HCT116 (cell line): ENCODE measurements at regions not wholly inside any gene's neighbourhood (a gene's known extent, or its start where the extent isn't known, plus 50 kb on each side); places are given as distances from the start of the nearest gene placed in this dataset.

ENCODE experiments used
- CTCF ChIP-seq, 3 experiments: fragments of 200-600 bp in 1 of 3; sonication (generic) in 1 of 3; IDR thresholded peaks in 2 of 3; conservative IDR thresholded peaks in 1 of 3; 2 replicates each; pipeline ENCODE4 v1.5.1; 2012 to 2017; ENCODE audit warnings: low read depth in 2 of 3, low read length in 2 of 3, antibody characterized with exemption in 1 of 3, borderline replicate concordance in 1 of 3, control low read depth in 1 of 3, mild to moderate bottlenecking in 1 of 3, mixed read lengths in 1 of 3, mixed run types in 1 of 3, moderate library complexity in 1 of 3; ENCODE audit not compliant: insufficient read depth in 1 of 3
- ELF1 ChIP-seq: IDR thresholded peaks from 2 replicates; pipeline ENCODE4 v1.6.1; 2012; ENCODE audit warnings: low read depth, borderline replicate concordance
- EZH2phosphoT487 ChIP-seq: fragments of 200-600 bp; IDR thresholded peaks from 2 replicates; pipeline ENCODE4 v1.6.1; 2018; ENCODE audit warnings: antibody characterized with exemption, borderline replicate concordance
- POLR2AphosphoS5 ChIP-seq: IDR thresholded peaks from 2 replicates; pipeline ENCODE4 v1.6.1; 2011; ENCODE audit warnings: mild to moderate bottlenecking, low read depth, low read length, moderate library complexity
- SP1 ChIP-seq: IDR thresholded peaks from 2 replicates; pipeline ENCODE4 v1.6.1; 2012; ENCODE audit warnings: low read depth
- SRF ChIP-seq: IDR thresholded peaks from 2 replicates; pipeline ENCODE4 v1.6.1; 2012; ENCODE audit warnings: low read depth

GRCh38 chr7:25032774-25033743 lies 53.1 kb upstream of the OSBPL3 start:
- TF ChIP-seq SP1 (no peak), EZH2phosphoT487 (no peak), ELF1 (no peak), CTCF (IDR thresholded peaks at IDR 0.05 in 2 of 3, conservative IDR thresholded peaks at IDR 0.05 in 1 of 3; ENCODE audit: borderline replicate concordance in 1 of 3, insufficient read depth in 1 of 3, low read depth in 2 of 3, low read length in 2 of 3) (no peak), POLR2AphosphoS5 (no peak), SRF (no peak)
